Transverse colon (tissue), 4 donors: ENCODE measurements at regions not wholly inside any gene's neighbourhood (a gene's known extent, or its start where the extent isn't known, plus 50 kb on each side); places are given as distances from the start of the nearest gene placed in this dataset.
A peak's percentile ranks its signal among the peaks of the same experiment; 100 is the strongest.

Experiments used
- DNase-seq: peaks from one replicate; pipeline ENCODE4 v3.0.0-alpha.2; 2019
- H3K27ac ChIP-seq, 4 donors: fragments of 200-600 bp; sonication (generic); 2 replicates each; pipeline ENCODE4 v1.5.1; 2016 to 2018; ENCODE audit warnings: inconsistent platforms in 4 of 4
- H3K27me3 ChIP-seq: fragments of 200-600 bp; sonication (generic); 2 replicates; pipeline ENCODE4 v1.5.1; 2017; ENCODE audit warnings: inconsistent platforms
- H3K36me3 ChIP-seq, 4 donors: fragments of 200-600 bp; sonication (generic); 2 replicates each; pipeline ENCODE4 v1.5.1; 2017 to 2019; ENCODE audit warnings: inconsistent platforms in 4 of 4
- H3K4me1 ChIP-seq, 4 donors: fragments of 200-600 bp; sonication (generic); 2 replicates each; pipeline ENCODE4 v1.5.1; 2017 to 2020; ENCODE audit warnings: inconsistent platforms in 4 of 4
- H3K4me3 ChIP-seq, 4 donors: fragments of 200-600 bp; sonication (generic); 1 replicate in 1 of 4; 2 replicates in 3 of 4; pipeline versions ENCODE4 v1.5.1 to v1.6.1; 2017 to 2019; ENCODE audit warnings: inconsistent platforms in 4 of 4
- H3K9me3 ChIP-seq, 2 donors: fragments of 200-600 bp; sonication (generic); 2 replicates each; pipeline ENCODE4 v1.5.1; 2017 to 2019; ENCODE audit warnings: inconsistent platforms in 2 of 2
- EP300 ChIP-seq: sonication (generic); formaldehyde crosslinking; IDR thresholded peaks from one replicate; pipeline ENCODE4 v1.6.1; 2017; ENCODE audit warnings: antibody characterized with exemption, low read depth
- POLR2A ChIP-seq: fragments of 450-650 bp; IDR thresholded peaks from one replicate; pipeline ENCODE4 v1.6.1; 2016; ENCODE audit warnings: antibody characterized with exemption, mild to moderate bottlenecking, moderate library complexity
- POLR2AphosphoS5 ChIP-seq, 3 donors: sonication (generic); formaldehyde crosslinking; IDR thresholded peaks; one replicate each; pipeline ENCODE4 v1.6.1; 2016; ENCODE audit warnings: antibody characterized with exemption in 3 of 3
- WGBS, 2 donors: methylation state at CpG; one replicate each; pipeline ENCODE4 v1.1.5; 2018; ENCODE audit warnings: low coverage in 1 of 2; 5-methylcytosine and 5-hydroxymethylcytosine counted together
- in situ Hi-C, 4 donors: fragments of 200-750 bp; cut with MboI; loops; one replicate each; pipeline versions ENCODE4 v1.15.0 to v1.15.1; 2017; ENCODE audit warnings: low sequenced_read_pairs in 3 of 4, low pct_ligation_motif_present in 1 of 4, low pct_unique_long_range_greater_than_20kb in 1 of 4
- intact Hi-C: fragments of 100-400 bp; cut with DNase I; formaldehyde crosslinking; loops from one replicate; pipeline ENCODE4 v1.15.1; 2023; ENCODE audit warnings: low total_unique reads
- TF ChIP-seq, protein P1 (sequence below), 5 experiments: fragments of 200-600 bp in 3 of 5; fragments of 450-650 bp in 2 of 5; sonication (generic) in 3 of 5; IDR thresholded peaks; 1 replicate in 2 of 5; 2 replicates in 3 of 5; pipeline ENCODE4 v1.5.1; 2016 to 2017; ENCODE audit warnings: antibody characterized with exemption in 5 of 5, inconsistent platforms in 3 of 5, mild to moderate bottlenecking in 2 of 5, moderate library complexity in 1 of 5

GRCh38 chr1:25161981-25162380 lies 70.3 kb downstream of the SYF2 start:
- H3K27ac ChIP-seq = no peak overlapping the region
- WGBS, 2 donors = 25 to 58% methylated on average over 2 of the region's 2 CpGs
- no peaks in the 10 kb centered on the region for H3K27me3 ChIP-seq
- in situ Hi-C loops (no loop called here), intact Hi-C loops (no loop called here)
- no peaks in the 10 kb centered on the region for H3K9me3 ChIP-seq
- no peak overlapping the region for H3K4me3 ChIP-seq
- no peak for DNase-seq
- no peaks in the 10 kb centered on the region for H3K36me3 ChIP-seq
- TF ChIP-seq, protein P1, sequence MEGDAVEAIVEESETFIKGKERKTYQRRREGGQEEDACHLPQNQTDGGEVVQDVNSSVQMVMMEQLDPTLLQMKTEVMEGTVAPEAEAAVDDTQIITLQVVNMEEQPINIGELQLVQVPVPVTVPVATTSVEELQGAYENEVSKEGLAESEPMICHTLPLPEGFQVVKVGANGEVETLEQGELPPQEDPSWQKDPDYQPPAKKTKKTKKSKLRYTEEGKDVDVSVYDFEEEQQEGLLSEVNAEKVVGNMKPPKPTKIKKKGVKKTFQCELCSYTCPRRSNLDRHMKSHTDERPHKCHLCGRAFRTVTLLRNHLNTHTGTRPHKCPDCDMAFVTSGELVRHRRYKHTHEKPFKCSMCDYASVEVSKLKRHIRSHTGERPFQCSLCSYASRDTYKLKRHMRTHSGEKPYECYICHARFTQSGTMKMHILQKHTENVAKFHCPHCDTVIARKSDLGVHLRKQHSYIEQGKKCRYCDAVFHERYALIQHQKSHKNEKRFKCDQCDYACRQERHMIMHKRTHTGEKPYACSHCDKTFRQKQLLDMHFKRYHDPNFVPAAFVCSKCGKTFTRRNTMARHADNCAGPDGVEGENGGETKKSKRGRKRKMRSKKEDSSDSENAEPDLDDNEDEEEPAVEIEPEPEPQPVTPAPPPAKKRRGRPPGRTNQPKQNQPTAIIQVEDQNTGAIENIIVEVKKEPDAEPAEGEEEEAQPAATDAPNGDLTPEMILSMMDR (IDR thresholded peaks at IDR 0.05) = no peak
- H3K4me1 ChIP-seq = peaks cover under 1 to 2% (median 1%) of the 10 kb centered on the region in 4 donors

DNA sequence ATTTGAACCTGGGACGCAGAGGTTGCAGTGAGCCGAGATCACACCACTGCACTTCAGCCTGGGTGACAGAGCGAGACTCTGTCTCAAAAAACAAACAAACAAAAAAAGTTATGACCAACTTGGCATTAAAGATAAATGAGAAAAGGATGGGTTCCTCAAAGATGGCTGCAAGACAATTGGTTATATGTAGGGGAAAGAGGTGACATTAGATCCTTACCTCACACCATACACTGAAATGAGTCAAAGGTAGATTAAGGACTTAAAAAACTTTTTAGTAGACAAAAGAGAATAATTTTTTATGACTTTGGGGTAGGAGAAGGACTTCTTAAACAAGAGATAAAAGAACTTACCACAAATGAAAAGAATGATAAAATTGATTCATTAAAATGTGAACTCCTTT lies 74.5 kb downstream of the SYF2 start:
- H3K4me1 ChIP-seq = no peaks in the 10 kb centered on the region
- H3K9me3 ChIP-seq = no peaks in the 10 kb centered on the region
- no peak overlapping the region for H3K27ac ChIP-seq
- H3K4me3 ChIP-seq = no peak overlapping the region
- no peaks in the 10 kb centered on the region for H3K36me3 ChIP-seq
- DNase-seq = no peak
- WGBS, 2 donors = 96% methylated on average over 3 of the region's 3 CpGs
- peaks cover 5% of the 10 kb centered on the region for H3K27me3 ChIP-seq
- in situ Hi-C loops (no loop called here), intact Hi-C loops (no loop called here)
- TF ChIP-seq POLR2A (no peak), EP300 (no peak), POLR2AphosphoS5 (IDR thresholded peaks at IDR 0.05) (no peak)
- TF ChIP-seq, protein P1 (IDR thresholded peaks at IDR 0.05) = no peak

GRCh38 chr1:25150985-25151495 lies 81.3 kb downstream of the SYF2 start:
- Histone ChIP-seq H3K27me3 (peaks cover 5% of the 10 kb centered on the region), H3K4me1 (no peaks in the 10 kb centered on the region), H3K9me3 (no peaks in the 10 kb centered on the region), H3K4me3 (no peak overlapping the region), H3K27ac (no peak overlapping the region), H3K36me3 (no peaks in the 10 kb centered on the region)
- intact Hi-C loops (no loop called here), in situ Hi-C loops (no loop called here)
- WGBS, 2 donors = 77 to 86% methylated on average over 1 of the region's 1 CpG
- TF ChIP-seq, protein P1 (IDR thresholded peaks at IDR 0.05) = no peak
- TF ChIP-seq POLR2AphosphoS5 (IDR thresholded peaks at IDR 0.05) (no peak), POLR2A (no peak), EP300 (no peak)
- no peak for DNase-seq

DNA sequence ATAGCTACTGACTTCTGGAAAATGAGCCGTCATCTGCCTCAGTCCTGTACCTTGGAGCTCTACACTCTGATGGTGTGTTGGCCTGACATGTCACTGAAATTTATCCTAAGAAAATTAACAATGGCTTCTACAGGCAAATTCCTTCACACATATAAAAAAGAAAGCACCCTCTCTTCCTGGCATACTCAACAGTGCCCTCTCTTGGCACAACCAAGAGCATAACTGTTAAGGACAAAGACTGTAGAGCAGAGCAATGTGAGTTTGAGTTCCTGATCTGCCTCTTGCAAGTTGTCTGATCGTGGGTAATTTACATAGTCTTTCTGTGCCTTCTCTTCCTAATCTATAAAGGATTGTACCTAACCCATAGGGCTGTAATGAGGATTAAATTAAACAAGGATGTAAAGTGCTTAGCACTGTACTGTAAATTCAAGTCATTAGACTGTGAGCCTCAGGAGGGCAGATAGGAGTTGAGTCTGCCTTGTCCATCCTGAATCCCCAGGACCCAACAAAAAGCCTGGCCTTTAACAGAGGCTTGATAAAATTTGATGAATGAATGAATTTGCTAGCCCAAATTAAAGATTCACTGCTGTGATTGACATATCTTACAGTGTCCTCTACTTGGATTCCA lies 83.5 kb downstream of the SYF2 start:
- no peak for TF ChIP-seq POLR2A
- TF ChIP-seq POLR2AphosphoS5 (IDR thresholded peaks at IDR 0.05) = no peak
- no peak for TF ChIP-seq EP300
- TF ChIP-seq, protein P1 (IDR thresholded peaks at IDR 0.05) = peak; percentile 19 to 41 (median 38)
- Histone ChIP-seq H3K4me1 (no peaks in the 10 kb centered on the region), H3K27me3 (peaks cover 4% of the 10 kb centered on the region), H3K9me3 (no peaks in the 10 kb centered on the region), H3K36me3 (no peaks in the 10 kb centered on the region), H3K4me3 (no peak overlapping the region), H3K27ac (no peak overlapping the region)
- in situ Hi-C loops (no loop called here), intact Hi-C loops (no loop called here)
- WGBS, 2 donors = 20 to 48% methylated on average over 1 to 2 of the region's 2 CpGs
- DNase-seq = peak; percentile 17
